NOMO-1 (cell line): ENCODE measurements at regions not wholly inside any gene's neighbourhood (a gene's known extent, or its start where the extent isn't known, plus 50 kb on each side); places are given as distances from the start of the nearest gene placed in this dataset.

Experiments used
- DNase-seq, 2 experiments: peaks; one replicate each; lab custom pipeline; 2025; ENCODE audit not compliant: unreplicated experiment in 2 of 2; lab: John Stamatoyannopoulos, UW

DNA sequence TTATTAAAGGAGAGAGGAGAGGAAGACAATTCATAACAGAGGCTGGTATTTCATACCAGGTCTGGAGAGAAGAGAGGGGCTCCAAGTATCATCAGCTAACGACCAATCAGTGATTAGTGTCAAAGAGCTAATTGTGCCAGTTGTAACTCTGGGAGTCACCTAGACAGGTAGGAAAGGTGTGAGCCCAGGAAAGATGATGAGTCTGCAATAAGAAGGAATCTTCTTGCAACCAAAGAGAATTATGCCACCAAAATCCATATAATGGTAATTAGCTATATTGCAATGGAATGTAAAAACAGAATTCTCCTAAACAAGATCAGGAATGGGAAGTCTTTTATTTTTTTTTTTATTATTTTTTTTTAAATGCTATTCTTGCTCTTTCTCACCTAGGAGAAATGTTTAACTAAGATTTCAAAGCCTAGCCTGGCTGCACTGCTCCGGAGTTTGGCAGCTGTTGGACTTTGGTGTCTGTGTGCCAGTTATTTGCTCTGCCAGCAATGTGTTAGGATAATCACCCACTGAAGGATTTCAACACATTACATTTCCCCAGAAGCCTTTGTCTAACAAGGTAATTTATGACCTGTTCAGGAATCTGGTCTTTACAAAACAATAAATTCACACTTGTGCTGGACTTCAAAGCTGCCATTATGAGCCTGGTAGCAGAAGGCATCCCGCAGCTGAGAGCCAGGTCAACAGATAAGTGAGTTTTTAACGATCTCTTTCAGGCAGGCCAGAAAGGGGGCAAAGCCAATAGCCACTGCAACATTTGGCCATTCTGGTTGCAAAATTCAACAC, 89.4 kb downstream of the FOXB1 start:
- no peak for DNase-seq

- DNase-seq: no peak
These were observed 91.6 kb downstream of the FOXB1 start for GRCh38 chr15:60095711-60096110.

DNA sequence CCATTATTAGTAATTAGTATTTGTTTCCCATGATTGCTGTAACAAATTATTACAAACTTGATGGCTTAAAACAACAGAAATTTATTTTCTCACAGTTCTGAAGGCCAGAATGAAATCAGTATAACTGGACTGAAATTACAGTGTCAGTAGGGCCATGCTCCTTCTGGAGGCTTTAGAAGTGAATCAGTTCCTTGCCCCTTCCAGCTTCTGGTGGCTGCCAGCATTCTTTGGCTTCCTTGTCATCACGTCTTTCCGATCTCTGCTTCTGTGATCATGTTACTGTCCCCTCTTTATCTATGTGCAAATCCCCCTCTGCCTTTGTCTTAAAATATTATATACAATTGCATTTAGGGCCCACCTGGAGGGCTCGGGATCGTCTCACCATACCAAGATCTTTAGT, 92.0 kb downstream of the FOXB1 start:
- no peak for DNase-seq

DNA sequence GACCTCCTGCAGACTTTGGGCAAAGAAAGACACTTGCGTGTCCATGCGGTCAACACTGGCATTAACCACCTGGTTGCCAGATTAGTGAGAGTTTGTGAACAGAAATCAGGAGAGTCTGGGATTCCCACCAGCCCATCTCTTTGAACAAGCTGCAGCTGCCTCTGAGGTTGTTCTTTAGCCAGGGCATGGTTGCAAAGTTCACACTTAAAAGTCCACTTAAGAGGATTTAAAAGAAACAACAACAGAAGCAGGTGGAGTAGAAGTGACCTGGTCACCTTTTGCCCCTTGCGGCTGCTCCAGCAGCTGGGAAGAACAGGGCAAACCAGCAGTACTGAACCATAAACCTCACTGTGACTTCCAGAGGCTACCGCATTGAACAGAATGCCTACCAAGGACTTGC, 97.3 kb downstream of the FOXB1 start:
- DNase-seq: no peak

DNA sequence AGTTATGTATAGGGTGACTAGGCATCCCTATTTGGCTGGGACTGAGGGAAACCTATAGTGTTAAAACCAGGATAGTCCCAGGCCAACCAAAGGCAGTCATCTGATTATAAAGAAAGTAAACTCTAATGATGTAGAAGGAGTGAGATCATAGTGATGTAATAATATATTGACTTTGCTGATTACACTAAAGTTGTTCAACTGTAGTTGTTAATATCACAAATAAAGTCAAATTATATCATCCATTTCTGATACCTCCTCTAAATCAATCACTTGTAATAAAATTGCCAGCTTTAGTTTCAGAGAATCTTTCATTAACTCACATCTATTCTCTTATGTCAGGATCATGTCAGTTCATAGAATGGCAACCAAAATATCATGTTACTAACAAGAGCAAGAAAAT, 98.6 kb downstream of the FOXB1 start:
- no peak for DNase-seq

DNA sequence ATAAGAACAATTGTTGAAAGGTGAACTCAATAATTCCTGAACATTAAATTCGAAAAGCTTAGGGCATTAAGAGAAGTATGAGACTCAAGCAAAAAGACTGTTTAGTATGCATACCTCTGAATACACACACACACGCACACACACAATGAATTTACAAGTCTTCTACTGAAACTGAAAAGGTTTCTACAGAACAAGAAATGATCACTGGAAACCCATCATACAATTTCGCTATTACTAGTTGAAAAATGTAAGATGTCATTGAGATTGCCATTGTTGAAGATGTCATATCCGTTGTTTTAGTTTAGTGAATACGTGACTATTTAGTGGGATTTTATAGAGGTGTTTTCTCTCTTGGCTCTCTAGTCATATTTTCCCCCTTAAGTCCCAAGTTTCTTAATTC, 106.8 kb downstream of the FOXB1 start:
- DNase-seq: no peak

GRCh38 chr15:60115579-60116380, 111.7 kb downstream of the FOXB1 start:
- DNase-seq: peak in 1 of 2 experiments; percentile 23

DNA sequence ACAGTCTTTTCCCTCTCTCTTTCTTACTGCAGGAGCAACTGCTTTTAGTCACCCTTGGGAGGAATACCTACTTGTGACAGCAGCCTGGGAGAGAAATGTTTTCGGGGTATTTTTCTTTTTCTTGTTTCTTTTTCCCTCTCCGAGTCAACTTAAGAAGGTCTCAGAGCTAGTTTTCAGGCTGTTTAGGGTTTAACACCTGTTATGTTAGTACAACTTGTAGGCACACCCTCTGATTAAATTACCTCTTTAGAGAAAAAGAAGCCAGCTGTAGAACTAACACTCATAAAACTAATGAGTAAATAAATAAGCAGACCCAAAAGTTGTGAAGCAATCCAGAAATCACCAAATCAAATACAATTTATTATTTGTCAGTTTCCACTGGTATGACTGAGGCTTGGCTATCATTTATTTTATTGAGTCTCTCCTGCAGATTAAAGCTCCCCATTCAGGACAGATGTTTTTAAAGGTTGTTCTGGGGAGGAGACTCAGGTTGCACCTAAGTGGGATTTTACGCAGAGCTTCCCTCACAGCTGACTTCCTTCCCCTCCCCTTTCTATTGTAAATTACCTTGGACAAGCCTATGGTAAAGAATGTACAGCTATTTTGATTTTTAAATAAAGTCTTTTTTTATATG, 112.5 kb downstream of the FOXB1 start:
- DNase-seq: no peak

DNA sequence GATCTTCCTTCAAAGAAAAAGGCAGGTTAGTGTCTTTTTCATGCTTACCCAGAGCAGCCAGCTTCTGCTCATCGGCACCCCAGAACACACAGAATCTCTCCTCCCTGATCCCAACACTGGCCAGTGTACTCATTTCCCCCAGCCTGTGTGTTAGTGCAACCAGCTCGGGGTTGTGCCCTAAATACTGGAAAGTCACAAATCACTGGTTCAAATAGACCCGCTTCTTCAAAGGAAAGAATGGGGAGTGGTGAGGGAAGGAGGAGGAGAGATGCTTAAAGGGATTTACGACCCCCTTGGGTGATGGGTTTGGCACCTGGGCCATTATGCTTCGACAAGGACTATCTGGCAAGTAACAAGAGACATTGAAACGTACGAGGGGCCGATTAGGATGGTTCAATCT, 114.0 kb downstream of the FOXB1 start:
- no peak for DNase-seq

- no peak for DNase-seq
These were observed 114.5 kb downstream of the FOXB1 start for GRCh38 chr15:60118626-60119025.

- DNase-seq: no peak
These were observed 115.0 kb downstream of the FOXB1 start for GRCh38 chr15:60119101-60119500.

- DNase-seq: no peak
These were observed 116.0 kb downstream of the FOXB1 start for GRCh38 chr15:60120100-60120499.

GRCh38 chr15:60121845-60122244, 117.7 kb downstream of the FOXB1 start:
- no peak for DNase-seq

DNA sequence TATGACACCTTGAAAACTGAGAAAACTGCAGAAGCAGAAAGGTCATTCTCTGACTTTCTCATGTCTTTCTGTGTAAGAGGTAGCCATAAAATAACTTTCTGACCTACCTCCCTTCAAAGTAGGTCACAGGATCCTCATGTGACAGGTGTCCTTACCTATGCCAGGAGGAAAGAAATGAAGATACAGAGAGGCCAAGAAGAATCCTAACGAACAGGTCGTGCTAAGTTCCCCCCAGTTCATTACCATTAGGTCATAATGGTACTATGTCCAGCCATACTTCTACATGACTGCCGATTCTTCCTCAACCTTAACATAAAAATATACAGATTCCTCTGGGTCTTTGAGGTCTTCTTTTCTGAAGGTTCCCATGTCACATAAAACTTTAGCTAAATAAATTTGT, 118.6 kb downstream of the FOXB1 start:
- no peak for DNase-seq

DNA sequence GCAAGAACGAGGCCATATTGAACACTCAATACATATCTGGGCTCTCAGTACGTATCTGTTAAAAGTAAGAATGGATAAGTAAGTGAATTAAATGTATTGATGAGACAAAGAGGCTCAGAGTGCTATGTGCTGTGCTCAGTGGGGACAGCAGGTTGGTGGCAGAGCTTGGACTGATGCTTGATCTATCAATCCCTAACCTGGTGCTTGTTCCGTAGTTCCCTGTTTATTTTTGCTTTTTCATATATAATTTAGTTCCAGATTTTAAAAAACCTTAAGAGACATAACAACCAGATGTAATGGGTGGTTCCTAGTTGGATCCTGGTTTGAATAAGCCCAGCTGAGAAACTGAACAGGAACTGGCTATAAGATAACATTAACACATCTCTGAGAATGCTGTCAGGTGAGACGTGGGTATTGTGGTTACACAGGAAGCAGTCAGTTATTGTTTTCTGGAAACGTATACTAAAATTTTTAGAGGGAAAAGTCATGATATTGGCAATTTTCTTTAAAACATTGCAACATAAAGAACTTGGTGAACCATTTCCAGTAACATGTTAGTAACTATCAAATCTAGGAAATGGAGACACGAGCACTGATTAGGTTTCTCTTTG, 120.5 kb downstream of the FOXB1 start:
- DNase-seq: no peak

DNA sequence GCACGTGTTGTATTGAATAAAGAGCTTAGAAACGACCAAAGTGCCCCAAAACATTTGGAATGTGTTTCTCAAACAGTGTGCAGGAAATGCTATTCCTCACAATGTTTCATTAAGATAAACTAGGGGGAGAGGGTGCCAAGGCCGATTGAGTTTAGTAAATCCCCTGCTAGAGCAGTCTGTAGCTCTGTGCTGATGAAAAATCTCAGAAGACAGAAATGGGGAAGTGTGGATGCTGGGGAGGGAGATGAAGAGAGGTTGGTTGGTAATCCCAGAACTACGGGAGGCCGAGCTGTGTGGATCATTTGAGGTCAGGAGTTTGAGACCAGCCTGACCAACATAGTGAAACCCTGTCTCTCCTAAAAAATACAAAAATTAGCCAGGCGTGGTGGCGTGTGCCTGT, 121.2 kb downstream of the FOXB1 start:
- no peak for DNase-seq

- DNase-seq: no peak
These were observed 122.1 kb downstream of the FOXB1 start for GRCh38 chr15:60126200-60126599.

- DNase-seq: no peak
These were observed 122.5 kb downstream of the FOXB1 start for GRCh38 chr15:60126661-60127060.

DNA sequence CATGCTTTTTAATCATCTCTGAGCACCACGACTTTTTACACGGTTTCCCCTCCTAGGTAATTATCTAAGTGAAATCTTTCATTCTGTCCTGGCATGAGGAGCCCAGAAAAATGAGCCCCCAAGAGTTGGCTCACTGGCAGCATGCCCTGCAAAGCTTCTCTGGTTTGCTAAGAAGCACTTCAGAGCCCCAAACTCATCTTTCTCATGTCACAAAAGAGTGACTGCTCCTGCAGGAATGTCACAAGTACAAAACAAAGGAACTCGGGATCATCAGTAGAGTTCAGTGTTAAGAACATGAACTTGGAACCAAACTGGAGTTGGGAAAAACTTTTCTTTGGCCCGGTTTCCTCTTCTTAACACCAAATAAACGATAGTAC, 123.9 kb downstream of the FOXB1 start:
- no peak for DNase-seq

GRCh38 chr15:60128710-60129109, 124.6 kb downstream of the FOXB1 start:
- DNase-seq: no peak

DNA sequence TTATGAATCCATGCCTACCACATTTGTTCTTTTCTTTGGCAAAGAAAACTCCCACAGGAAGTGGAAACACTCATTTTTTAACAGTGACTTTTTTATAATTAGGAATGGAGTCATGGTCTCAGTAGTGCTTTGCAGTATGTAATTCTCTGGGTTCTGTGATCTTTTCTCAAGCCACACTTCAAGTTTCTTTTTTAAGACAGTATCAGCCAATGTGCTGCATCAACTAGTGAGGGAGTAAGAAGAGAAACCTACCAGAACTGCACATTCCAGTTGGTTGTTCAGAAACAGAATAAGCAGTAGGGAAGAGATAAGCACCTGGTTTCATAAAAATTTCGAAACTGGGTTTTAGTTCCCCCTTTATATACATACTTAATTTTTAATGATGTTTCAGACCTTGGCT, 126.3 kb downstream of the FOXB1 start:
- DNase-seq: no peak
